SW 1271 (cell line): ENCODE measurements at regions not wholly inside any gene's neighbourhood (a gene's known extent, or its start where the extent isn't known, plus 50 kb on each side); places are given as distances from the start of the nearest gene placed in this dataset.
"Not testable (repeated sequence)": the region's sequence is repeated elsewhere in the genome, so short reads cannot be mapped to it uniquely, and the experiment has no call there.

Experiments
- DNase-seq, 2 experiments: peaks; one replicate each; lab custom pipeline; 2025; lab: John Stamatoyannopoulos, UW

- DNase-seq, result no peak
Measured at GRCh38 chr2:190005513-190005912, 57.0 kb downstream of the MSTN start.

DNA sequence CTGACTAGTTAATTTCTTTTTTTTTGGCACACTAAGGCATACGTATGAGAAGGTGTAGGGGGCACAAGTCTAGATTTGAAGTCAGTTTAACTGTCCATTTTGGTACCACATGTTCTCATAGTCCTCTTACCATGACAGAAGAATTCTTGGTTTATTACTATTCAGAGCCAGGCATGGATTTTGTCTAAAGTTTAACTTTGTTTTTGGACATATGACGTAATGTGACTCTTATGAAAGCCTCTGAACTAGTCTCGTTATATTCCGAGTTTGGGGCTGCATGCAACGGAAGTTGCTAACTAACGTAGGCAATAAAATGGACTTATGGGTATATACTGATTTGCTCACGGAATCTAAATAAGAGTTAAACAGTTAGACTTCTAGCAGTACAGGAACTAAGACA lies 62.9 kb downstream of the MSTN start:
- DNase-seq, result no peak

- not testable (repeated sequence) for DNase-seq
Measured at GRCh38 chr2:189998665-189999064, 63.9 kb downstream of the MSTN start.

DNA sequence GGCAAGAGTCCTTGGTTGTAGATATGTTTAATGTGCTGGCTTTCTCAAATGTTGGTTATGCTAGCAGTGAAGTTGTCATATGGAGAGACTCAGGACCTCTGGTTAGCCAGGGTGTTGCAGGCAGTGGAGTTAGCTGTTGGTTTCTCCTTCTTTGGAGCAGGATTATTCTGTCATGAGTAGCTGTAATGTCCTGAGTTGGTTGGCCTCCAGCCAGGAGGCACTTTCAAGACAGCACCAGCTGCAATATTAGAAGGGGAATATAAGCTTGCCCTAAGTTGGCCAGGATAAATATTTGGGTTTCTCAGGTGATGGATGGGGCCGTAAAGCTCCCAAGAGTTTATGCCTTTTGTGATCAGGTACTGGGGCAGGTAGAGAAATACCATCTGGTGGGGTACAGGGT lies 65.5 kb downstream of the MSTN start:
- no peak for DNase-seq

DNA sequence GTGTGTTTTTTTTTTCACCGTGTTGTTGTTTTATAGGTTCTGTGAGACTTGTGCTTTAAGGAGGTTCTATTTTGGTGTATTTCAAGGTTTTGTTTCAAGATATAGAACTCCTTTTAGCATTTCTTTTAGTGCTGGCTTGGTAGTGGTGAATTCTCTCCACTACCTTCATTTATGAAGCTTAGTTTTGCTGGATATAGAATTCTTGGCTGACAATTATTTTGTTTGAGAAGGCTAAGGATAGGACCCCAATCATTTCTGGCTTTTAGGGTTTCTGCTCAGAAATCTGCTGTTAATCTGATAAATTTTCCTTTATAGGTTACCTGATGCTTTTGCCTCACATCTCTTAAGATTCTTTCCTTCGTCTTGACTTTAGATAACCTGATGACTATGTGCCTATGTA lies 66.8 kb downstream of the MSTN start:
- DNase-seq, result no peak

- DNase-seq, result no peak
Measured at GRCh38 chr2:189982780-189983394, 79.6 kb downstream of the MSTN start.

GRCh38 chr2:189982087-189982486 lies 80.4 kb downstream of the MSTN start:
- DNase-seq, result no peak

DNA sequence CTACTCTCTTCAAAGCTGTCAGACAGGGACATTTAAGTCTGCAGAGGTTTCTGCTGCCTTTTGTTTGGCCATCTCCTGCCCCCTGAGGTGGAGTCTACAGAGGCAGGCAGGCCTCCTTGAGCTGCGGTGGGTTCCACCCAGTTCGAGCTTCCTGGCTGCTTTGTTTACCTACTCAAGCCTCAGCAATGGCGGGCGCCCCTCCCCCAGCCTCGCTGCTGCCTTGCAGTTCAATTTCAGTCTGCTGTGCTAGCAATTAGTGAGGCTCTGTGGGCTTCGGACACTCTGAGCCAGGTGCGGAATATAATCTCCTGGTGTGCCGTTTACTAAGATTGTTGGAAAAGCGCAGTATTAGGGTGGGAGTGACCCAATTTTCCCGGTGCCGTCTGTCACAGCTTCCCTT lies 86.0 kb downstream of the MSTN start:
- not testable (repeated sequence) for DNase-seq

DNA sequence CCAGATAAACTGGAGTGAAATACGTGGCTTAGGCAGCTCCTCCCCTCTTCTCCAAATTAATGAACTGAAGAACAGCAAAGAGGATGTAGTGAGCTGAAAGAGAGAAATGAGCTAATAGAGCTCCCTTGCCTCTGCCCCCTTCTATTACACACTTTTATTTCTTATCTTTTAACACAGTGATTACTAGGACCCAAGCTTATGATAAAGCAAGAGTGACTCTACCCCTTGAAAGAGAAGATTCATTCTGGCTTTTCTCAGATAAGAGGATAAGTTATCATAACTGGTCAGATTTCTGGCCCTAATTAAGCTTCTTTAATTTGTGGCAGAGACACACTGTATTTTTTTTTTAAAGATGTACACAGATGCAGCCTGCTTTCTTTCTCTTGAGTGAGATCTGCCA lies 102.2 kb downstream of the MSTN start:
- no peak for DNase-seq

DNA sequence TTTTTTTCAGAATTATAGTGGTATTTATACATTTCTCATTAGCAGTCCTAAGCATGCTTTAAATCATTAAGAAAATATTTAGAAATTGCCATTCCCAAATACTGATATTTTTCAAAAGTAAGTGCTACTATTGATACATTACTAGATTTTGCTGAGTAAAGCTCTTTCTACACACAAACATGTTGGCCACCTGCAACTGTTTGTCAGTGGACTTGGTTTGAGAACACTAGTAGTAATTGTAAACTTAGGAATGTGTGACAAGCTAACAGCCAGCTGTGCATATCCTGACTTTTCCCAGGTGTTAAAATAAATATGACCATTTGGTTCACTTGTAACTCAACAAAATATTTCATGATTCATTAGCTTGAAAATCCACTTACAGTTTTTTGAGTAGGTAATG lies 103.1 kb downstream of the MSTN start:
- DNase-seq, result no peak

DNA sequence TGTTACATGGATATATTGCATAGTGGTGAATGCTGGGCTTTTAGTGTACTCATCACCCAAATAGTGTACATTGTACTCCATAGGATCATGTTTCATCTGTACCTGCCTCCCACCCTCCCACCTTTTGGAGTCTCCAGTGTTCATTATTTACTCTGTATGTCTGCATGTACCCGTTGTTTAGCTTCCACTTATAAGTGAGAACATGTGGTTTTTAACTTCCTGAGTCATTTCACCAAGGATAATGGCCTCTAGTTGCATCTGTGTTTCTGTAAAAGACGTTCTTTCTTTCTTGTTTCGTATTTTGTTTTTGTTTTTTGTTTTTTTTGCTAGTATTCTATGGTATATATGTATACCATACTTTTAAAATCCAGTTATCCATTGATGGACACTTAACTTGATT lies 107.5 kb downstream of the MSTN start:
- DNase-seq, result no peak

- DNase-seq, result no peak
Measured at GRCh38 chr2:189952536-189953109, 109.9 kb downstream of the MSTN start.

DNA sequence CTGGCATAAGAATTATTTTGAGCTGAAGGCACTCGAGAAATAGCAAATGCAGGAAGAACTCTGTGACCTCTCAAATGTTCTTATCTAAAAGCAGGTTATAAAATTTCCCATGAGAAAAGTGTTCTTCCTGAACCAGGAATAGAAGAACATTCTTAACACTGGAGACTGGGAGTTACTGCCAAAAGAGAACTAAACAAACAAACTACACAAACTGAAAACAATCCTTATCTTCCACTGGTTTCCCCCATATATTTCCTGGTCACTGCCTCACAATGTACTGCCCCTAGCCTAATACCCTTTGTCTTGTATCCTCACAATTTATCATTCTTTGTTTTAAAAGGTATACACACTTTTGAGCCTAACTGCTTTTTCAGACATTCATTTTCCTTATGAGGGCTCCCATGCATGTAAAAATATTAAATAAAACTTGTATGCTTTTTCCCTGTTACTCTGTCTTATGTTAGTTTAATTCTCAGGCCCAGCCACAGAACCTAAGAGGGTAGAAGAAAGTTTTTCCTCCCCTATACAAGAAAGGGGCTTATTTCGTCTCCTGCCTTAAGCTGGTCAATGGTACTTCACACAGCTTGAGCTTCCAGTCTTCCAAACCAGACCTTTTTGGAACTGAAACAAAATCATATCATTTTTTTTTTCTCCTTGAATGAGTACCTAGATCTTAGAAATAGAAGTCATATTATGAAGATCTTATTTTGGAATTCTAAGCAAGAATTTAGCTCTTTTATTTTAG lies 110.6 kb downstream of the MSTN start:
- no peak for DNase-seq

GRCh38 chr2:189943009-189943408 lies 119.5 kb downstream of the MSTN start:
- no peak for DNase-seq

GRCh38 chr2:189940913-189941312 lies 121.6 kb downstream of the MSTN start:
- DNase-seq, result no peak

DNA sequence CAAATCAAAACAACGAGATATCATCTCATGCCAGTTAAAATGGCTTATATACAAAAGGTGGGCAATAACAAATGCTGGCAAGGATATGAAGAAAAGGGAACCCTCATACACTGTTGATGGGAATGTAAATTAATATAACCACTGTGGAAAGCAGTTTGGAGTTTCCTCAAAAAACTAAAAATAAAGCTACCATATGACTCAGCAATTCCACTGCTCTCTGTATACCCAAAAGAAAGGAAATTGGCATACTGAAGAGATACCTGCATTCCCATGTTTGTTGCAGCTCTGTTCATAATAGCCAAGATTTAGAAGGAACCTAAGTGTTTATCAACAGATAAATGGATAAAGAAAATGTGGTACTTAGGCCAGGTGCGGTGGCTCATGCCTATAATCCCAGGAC lies 124.8 kb downstream of the MSTN start:
- DNase-seq, result no peak

DNA sequence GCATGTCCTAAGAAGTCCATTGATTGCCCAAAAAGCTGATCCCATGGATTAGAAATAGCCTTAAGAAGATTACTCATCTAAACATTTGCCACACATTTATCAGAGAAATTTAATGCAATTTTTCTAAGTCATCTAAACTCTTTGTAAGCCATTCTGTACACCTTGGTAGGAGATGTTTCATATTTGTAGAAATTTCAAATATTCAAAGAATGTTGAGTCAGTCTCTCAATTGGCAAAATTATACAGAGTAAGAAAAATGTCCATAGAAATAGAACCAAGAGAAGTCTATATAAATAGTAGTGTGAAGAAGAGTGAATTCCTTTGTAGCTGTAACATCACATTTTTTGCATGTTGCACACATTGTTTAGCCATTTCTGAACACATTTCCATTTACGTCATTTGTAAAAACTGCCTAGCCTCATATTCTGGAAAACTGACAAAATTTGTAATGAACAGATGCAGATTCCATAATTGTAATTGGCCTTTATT lies 128.6 kb downstream of the MSTN start:
- DNase-seq, result peak; percentile 49 to 91

DNA sequence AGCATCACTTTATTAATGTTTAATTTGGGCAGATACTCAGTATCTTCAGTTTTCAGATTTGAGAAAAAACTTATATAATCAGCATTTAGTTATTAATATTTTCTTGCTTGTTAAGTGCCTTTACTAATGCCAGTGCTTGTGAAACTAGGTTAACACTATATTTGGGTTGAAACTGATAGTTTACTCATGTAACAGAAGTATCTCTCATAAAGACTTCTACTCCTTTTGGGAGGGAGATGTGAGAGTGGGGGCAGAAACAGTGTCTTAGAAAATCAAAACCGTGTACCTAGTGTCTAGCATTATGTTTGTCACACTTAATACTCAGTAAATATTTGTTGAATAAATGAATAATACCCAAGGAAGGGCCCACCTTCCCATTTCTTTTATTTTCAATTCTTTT lies 129.5 kb downstream of the MSTN start:
- no peak for DNase-seq

- no peak for DNase-seq
Measured at GRCh38 chr2:189927823-189928222, 134.7 kb downstream of the MSTN start.
